Skeletal muscle cell (primary cell): ENCODE measurements at regions not wholly inside any gene's neighbourhood (a gene's known extent, or its start where the extent isn't known, plus 50 kb on each side); places are given as distances from the start of the nearest gene placed in this dataset.
"Not testable (repeated sequence)": the region's sequence is repeated elsewhere in the genome, so short reads cannot be mapped to it uniquely, and the experiment has no call there.

Experiments used
- DNase-seq: peaks from one replicate; pipeline ENCODE4 v3.0.0-alpha.2; 2010; ENCODE audit warnings: low read depth
- H3K4me3 ChIP-seq: 2 replicates; pipeline ENCODE4 v1.5.1; 2011; ENCODE audit warnings: low read depth, mild to moderate bottlenecking, control low read depth, low read length, moderate library complexity

- H3K4me3 ChIP-seq = no peak overlapping the region
Measured at GRCh38 chr12:46884362-46884761, 58.6 kb upstream of the SLC38A4 start.

GRCh38 chr12:46886541-46887041 is 60.8 kb upstream of the SLC38A4 start:
- no peak overlapping the region for H3K4me3 ChIP-seq
- peak; percentile 71 for DNase-seq

More at GRCh38 chr12:46884362-46884761, 58.6 kb upstream of the SLC38A4 start:
- DNase-seq = no peak

GRCh38 chr12:46887870-46888269 is 62.1 kb upstream of the SLC38A4 start:
- H3K4me3 ChIP-seq = no peak overlapping the region
- DNase-seq = no peak

GRCh38 chr12:46888568-46888967 is 62.8 kb upstream of the SLC38A4 start:
- H3K4me3 ChIP-seq = no peak overlapping the region
- DNase-seq = no peak

- no peak overlapping the region for H3K4me3 ChIP-seq
- DNase-seq = peak; percentile 24
Measured at GRCh38 chr12:46891306-46891705, 65.5 kb upstream of the SLC38A4 start.

GRCh38 chr12:46892034-46892705 is 66.4 kb upstream of the SLC38A4 start:
- H3K4me3 ChIP-seq = no peak overlapping the region
- DNase-seq = no peak

GRCh38 chr12:46892887-46893286 is 67.1 kb upstream of the SLC38A4 start:
- H3K4me3 ChIP-seq = no peak overlapping the region
- no peak for DNase-seq

- no peak for DNase-seq
- no peak overlapping the region for H3K4me3 ChIP-seq
Measured at GRCh38 chr12:46893434-46893833, 67.6 kb upstream of the SLC38A4 start.

- no peak overlapping the region for H3K4me3 ChIP-seq
Measured at GRCh38 chr12:46895726-46896125, 69.9 kb upstream of the SLC38A4 start.

GRCh38 chr12:46896680-46897079 is 70.9 kb upstream of the SLC38A4 start:
- no peak for DNase-seq
- no peak overlapping the region for H3K4me3 ChIP-seq

More at GRCh38 chr12:46895726-46896125, 69.9 kb upstream of the SLC38A4 start:
- no peak for DNase-seq

- H3K4me3 ChIP-seq = no peak overlapping the region
- no peak for DNase-seq
Measured at GRCh38 chr12:46898152-46898931, 72.5 kb upstream of the SLC38A4 start.

- DNase-seq = no peak
- H3K4me3 ChIP-seq = no peak overlapping the region
Measured at GRCh38 chr12:46898989-46899388, 73.2 kb upstream of the SLC38A4 start.

GRCh38 chr12:46900734-46901463 is 75.1 kb upstream of the SLC38A4 start:
- no peak overlapping the region for H3K4me3 ChIP-seq
- DNase-seq = no peak

- DNase-seq = no peak
- H3K4me3 ChIP-seq = no peak overlapping the region
Measured at GRCh38 chr12:46901464-46902205, 75.8 kb upstream of the SLC38A4 start.

GRCh38 chr12:46903058-46903457 is 77.3 kb upstream of the SLC38A4 start:
- no peak for DNase-seq
- no peak overlapping the region for H3K4me3 ChIP-seq

- no peak overlapping the region for H3K4me3 ChIP-seq
- no peak for DNase-seq
Measured at GRCh38 chr12:46904406-46905238, 78.8 kb upstream of the SLC38A4 start.

- H3K4me3 ChIP-seq = not testable (repeated sequence)
Measured at GRCh38 chr12:46905239-46905627, 79.4 kb upstream of the SLC38A4 start.

GRCh38 chr12:46907791-46908190 is 82.0 kb upstream of the SLC38A4 start:
- H3K4me3 ChIP-seq = no peak overlapping the region
- no peak for DNase-seq

More at GRCh38 chr12:46905239-46905627, 79.4 kb upstream of the SLC38A4 start:
- not testable (repeated sequence) for DNase-seq
